ENCODE measurements at regions not wholly inside any gene's neighbourhood (a gene's known extent, or its start where the extent isn't known, plus 50 kb on each side); places are given as distances from the start of the nearest gene placed in this dataset.
A peak's percentile ranks its signal among the peaks of the same experiment; 100 is the strongest.

- peaks cover 8 to 23% of the 10 kb centered on the region in 2 experiments for H3K4me1 ChIP-seq (ENCODE audit: control insufficient read depth in 1 of 2, insufficient read depth in 2 of 2, low read length in 2 of 2)
- no peak overlapping the region for H3K18ac ChIP-seq (ENCODE audit: low read length)
- peaks cover 15% of the 10 kb centered on the region for H3K79me1 ChIP-seq (ENCODE audit: low read length)
- no peak overlapping the region for H3K9ac ChIP-seq (ENCODE audit: low read length)
- no peak overlapping the region for H4K91ac ChIP-seq (ENCODE audit: low read depth, low read length)
- H2BK12ac ChIP-seq (ENCODE audit: low read length) = no peak overlapping the region
- no peak for DNase-seq
- no peak overlapping the region for H2BK120ac ChIP-seq (ENCODE audit: insufficient read depth, low read length, poor library complexity)
- H3K79me2 ChIP-seq (ENCODE audit: control insufficient read depth, insufficient read depth, low read length, poor library complexity) = no peaks in the 10 kb centered on the region
- no peak overlapping the region for H3K4ac ChIP-seq (ENCODE audit: low read depth, low read length)
- H3K36me3 ChIP-seq (ENCODE audit: control insufficient read depth in 1 of 2, insufficient read depth in 2 of 2, low read length in 2 of 2) = no peaks in the 10 kb centered on the region
- H3K9me3 ChIP-seq (ENCODE audit: insufficient read depth, low read depth, low read length) = no peaks in the 10 kb centered on the region
- H3K14ac ChIP-seq (ENCODE audit: low read length) = no peak overlapping the region
- H3K27ac ChIP-seq (ENCODE audit: low read depth, low read length) = no peak overlapping the region
- no peak overlapping the region for H3K4me2 ChIP-seq (ENCODE audit: low read length)
- H3K27me3 ChIP-seq (ENCODE audit: insufficient read depth, low read length) = no peaks in the 10 kb centered on the region
- H2BK5ac ChIP-seq (ENCODE audit: low read depth, low read length, poor library complexity) = no peak overlapping the region
- no peak overlapping the region for H4K8ac ChIP-seq (ENCODE audit: low read depth, low read length)
- H2AFZ ChIP-seq (ENCODE audit: insufficient read depth, low read length, poor library complexity) = no peak overlapping the region
- WGBS (ENCODE audit: extremely low coverage, insufficient coverage, insufficient read length) = no CpG with 5 or more reads among the region's 5 CpGs
- no peak overlapping the region for H3K4me3 ChIP-seq (ENCODE audit: low read depth, low read length)
- H2AK5ac ChIP-seq (ENCODE audit: low read length) = no peak overlapping the region
- no peak overlapping the region for H4K12ac ChIP-seq (ENCODE audit: low read depth, low read length)
- H3K23ac ChIP-seq (ENCODE audit: low read length) = no peak overlapping the region
These were observed 178.5 kb downstream of the JCAD start for GRCh38 chr10:29880856-29881255.

- Histone ChIP-seq H3K4me2 (ENCODE audit: low read length) (no peak overlapping the region), H3K27me3 (ENCODE audit: insufficient read depth, low read length) (no peaks in the 10 kb centered on the region), H3K4me3 (ENCODE audit: low read depth, low read length) (no peak overlapping the region), H2AK5ac (ENCODE audit: low read length) (no peak overlapping the region), H4K12ac (ENCODE audit: low read depth, low read length) (no peak overlapping the region), H3K9me3 (ENCODE audit: insufficient read depth, low read depth, low read length) (no peaks in the 10 kb centered on the region), H2BK5ac (ENCODE audit: low read depth, low read length, poor library complexity) (no peak overlapping the region), H2BK120ac (ENCODE audit: insufficient read depth, low read length, poor library complexity) (no peak overlapping the region), H3K27ac (ENCODE audit: low read depth, low read length) (no peak overlapping the region), H3K4ac (ENCODE audit: low read depth, low read length) (no peak overlapping the region), H3K36me3 (ENCODE audit: control insufficient read depth in 1 of 2, insufficient read depth in 2 of 2, low read length in 2 of 2) (no peaks in the 10 kb centered on the region), H3K23ac (ENCODE audit: low read length) (no peak overlapping the region), H3K9ac (ENCODE audit: low read length) (no peak overlapping the region), H2AFZ (ENCODE audit: insufficient read depth, low read length, poor library complexity) (no peak overlapping the region), H3K79me1 (ENCODE audit: low read length) (peaks cover 17% of the 10 kb centered on the region), H3K4me1 (ENCODE audit: control insufficient read depth in 1 of 2, insufficient read depth in 2 of 2, low read length in 2 of 2) (peaks cover 8 to 25% of the 10 kb centered on the region in 2 experiments), H3K14ac (ENCODE audit: low read length) (no peak overlapping the region), H3K18ac (ENCODE audit: low read length) (no peak overlapping the region), H4K91ac (ENCODE audit: low read depth, low read length) (no peak overlapping the region), H3K79me2 (ENCODE audit: control insufficient read depth, insufficient read depth, low read length, poor library complexity) (no peaks in the 10 kb centered on the region), H4K8ac (ENCODE audit: low read depth, low read length) (no peak overlapping the region), H2BK12ac (ENCODE audit: low read length) (no peak overlapping the region)
- no CpG with 5 or more reads among the region's 4 CpGs for WGBS (ENCODE audit: extremely low coverage, insufficient coverage, insufficient read length)
- no peak for DNase-seq
These were observed 179.5 kb downstream of the JCAD start for GRCh38 chr10:29879862-29880261.

- no peak for DNase-seq
- peaks cover 24% of the 10 kb centered on the region for H3K79me1 ChIP-seq (ENCODE audit: low read length)
- H2BK120ac ChIP-seq (ENCODE audit: insufficient read depth, low read length, poor library complexity) = no peak overlapping the region
- no peak overlapping the region for H4K12ac ChIP-seq (ENCODE audit: low read depth, low read length)
- H3K4ac ChIP-seq (ENCODE audit: low read depth, low read length) = no peak overlapping the region
- no peak overlapping the region for H2BK12ac ChIP-seq (ENCODE audit: low read length)
- H3K79me2 ChIP-seq (ENCODE audit: control insufficient read depth, insufficient read depth, low read length, poor library complexity) = no peaks in the 10 kb centered on the region
- H4K91ac ChIP-seq (ENCODE audit: low read depth, low read length) = no peak overlapping the region
- H3K4me2 ChIP-seq (ENCODE audit: low read length) = no peak overlapping the region
- no peak overlapping the region for H3K9ac ChIP-seq (ENCODE audit: low read length)
- H3K14ac ChIP-seq (ENCODE audit: low read length) = no peak overlapping the region
- no peak overlapping the region for H4K8ac ChIP-seq (ENCODE audit: low read depth, low read length)
- H2AK5ac ChIP-seq (ENCODE audit: low read length) = no peak overlapping the region
- no peak overlapping the region for H2BK5ac ChIP-seq (ENCODE audit: low read depth, low read length, poor library complexity)
- H3K4me1 ChIP-seq (ENCODE audit: control insufficient read depth in 1 of 2, insufficient read depth in 2 of 2, low read length in 2 of 2) = peaks cover 15 to 33% of the 10 kb centered on the region in 2 experiments
- H2AFZ ChIP-seq (ENCODE audit: insufficient read depth, low read length, poor library complexity) = no peak overlapping the region
- H3K4me3 ChIP-seq (ENCODE audit: low read depth, low read length) = no peak overlapping the region
- no peaks in the 10 kb centered on the region for H3K27me3 ChIP-seq (ENCODE audit: insufficient read depth, low read length)
- no CpG with 5 or more reads among the region's 10 CpGs for WGBS (ENCODE audit: extremely low coverage, insufficient coverage, insufficient read length)
- H3K18ac ChIP-seq (ENCODE audit: low read length) = no peak overlapping the region
- no peaks in the 10 kb centered on the region for H3K9me3 ChIP-seq (ENCODE audit: insufficient read depth, low read depth, low read length)
- H3K27ac ChIP-seq (ENCODE audit: low read depth, low read length) = no peak overlapping the region
- no peak overlapping the region for H3K23ac ChIP-seq (ENCODE audit: low read length)
- no peaks in the 10 kb centered on the region for H3K36me3 ChIP-seq (ENCODE audit: control insufficient read depth in 1 of 2, insufficient read depth in 2 of 2, low read length in 2 of 2)
These were observed 180.9 kb downstream of the JCAD start for GRCh38 chr10:29878492-29878891.

GRCh38 chr10:29877793-29878491 lies 181.4 kb downstream of the JCAD start:
- WGBS (ENCODE audit: extremely low coverage, insufficient coverage, insufficient read length) = no CpG with 5 or more reads among the region's 12 CpGs
- H2AFZ ChIP-seq (ENCODE audit: insufficient read depth, low read length, poor library complexity) = no peak overlapping the region
- no peaks in the 10 kb centered on the region for H3K36me3 ChIP-seq (ENCODE audit: control insufficient read depth in 1 of 2, insufficient read depth in 2 of 2, low read length in 2 of 2)
- H4K8ac ChIP-seq (ENCODE audit: low read depth, low read length) = no peak overlapping the region
- no peak overlapping the region for H3K4ac ChIP-seq (ENCODE audit: low read depth, low read length)
- peak overlapping the region; percentile 33 for H4K91ac ChIP-seq (ENCODE audit: low read depth, low read length)
- H4K12ac ChIP-seq (ENCODE audit: low read depth, low read length) = no peak overlapping the region
- no peaks in the 10 kb centered on the region for H3K27me3 ChIP-seq (ENCODE audit: insufficient read depth, low read length)
- H2BK120ac ChIP-seq (ENCODE audit: insufficient read depth, low read length, poor library complexity) = no peak overlapping the region
- no peak overlapping the region for H3K27ac ChIP-seq (ENCODE audit: low read depth, low read length)
- H3K4me2 ChIP-seq (ENCODE audit: low read length) = no peak overlapping the region
- no peak overlapping the region for H2BK5ac ChIP-seq (ENCODE audit: low read depth, low read length, poor library complexity)
- peak overlapping the region; percentile 51 for H2BK12ac ChIP-seq (ENCODE audit: low read length)
- H3K79me1 ChIP-seq (ENCODE audit: low read length) = peaks cover 26% of the 10 kb centered on the region
- H3K23ac ChIP-seq (ENCODE audit: low read length) = no peak overlapping the region
- H3K79me2 ChIP-seq (ENCODE audit: control insufficient read depth, insufficient read depth, low read length, poor library complexity) = no peaks in the 10 kb centered on the region
- H3K18ac ChIP-seq (ENCODE audit: low read length) = no peak overlapping the region
- DNase-seq = no peak
- no peak overlapping the region for H3K9ac ChIP-seq (ENCODE audit: low read length)
- no peaks in the 10 kb centered on the region for H3K9me3 ChIP-seq (ENCODE audit: insufficient read depth, low read depth, low read length)
- no peak overlapping the region for H3K14ac ChIP-seq (ENCODE audit: low read length)
- no peak overlapping the region for H3K4me3 ChIP-seq (ENCODE audit: low read depth, low read length)
- H3K4me1 ChIP-seq (ENCODE audit: control insufficient read depth in 1 of 2, insufficient read depth in 2 of 2, low read length in 2 of 2) = peaks cover 16 to 33% of the 10 kb centered on the region in 2 experiments
- H2AK5ac ChIP-seq (ENCODE audit: low read length) = peak overlapping the region; percentile 45

Measured in trophoblast cell (in vitro differentiated cells and primary cell).